GM18870 (cell line): ENCODE measurements at regions not wholly inside any gene's neighbourhood (a gene's known extent, or its start where the extent isn't known, plus 50 kb on each side); places are given as distances from the start of the nearest gene placed in this dataset.

Source experiments
- ATAC-seq: cut with Tn5 transposase; IDR thresholded peaks from one replicate; pipeline ENCODE4 v1.9.1; 2021; ENCODE audit warnings: moderate library complexity; ENCODE audit not compliant: unreplicated experiment

DNA sequence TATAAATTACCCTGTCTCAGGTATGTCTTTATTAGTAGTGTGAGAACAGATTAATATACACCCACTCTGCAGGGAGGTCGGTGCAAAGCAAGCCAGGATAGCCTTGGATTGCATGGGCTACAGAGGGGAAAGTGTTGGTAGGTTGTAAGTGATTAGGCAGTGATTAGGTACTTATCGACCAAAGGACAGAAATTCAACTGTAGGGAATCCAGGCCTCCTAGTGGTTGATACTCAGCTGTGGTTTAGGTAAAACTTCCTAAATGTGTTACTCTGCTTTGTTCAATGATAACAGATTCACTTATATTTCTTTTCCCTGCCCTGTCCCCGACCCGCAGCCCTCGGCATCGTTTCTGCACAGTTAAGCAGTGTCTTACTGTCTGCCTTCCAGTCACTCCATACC is 444.0 kb downstream of the FIGN start:
- no peak for ATAC-seq

DNA sequence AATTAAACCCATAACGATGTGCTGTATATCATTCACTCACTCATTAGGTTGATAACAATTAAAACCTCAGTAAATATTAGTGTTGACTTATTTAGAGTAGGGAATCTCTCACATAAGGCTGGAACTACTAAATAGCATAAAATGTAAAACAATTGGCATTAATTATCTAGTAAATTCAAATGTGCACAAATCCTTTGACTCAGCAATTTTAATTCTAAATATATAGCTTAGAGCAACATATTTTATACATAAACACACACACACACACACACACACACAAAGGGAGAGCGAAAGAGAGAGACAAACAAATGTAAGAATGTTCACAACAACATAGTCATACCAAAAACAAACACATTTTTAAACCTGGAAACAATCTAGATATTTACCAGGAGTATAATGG is 443.1 kb upstream of the KCNH7 start:
- ATAC-seq = no peak

DNA sequence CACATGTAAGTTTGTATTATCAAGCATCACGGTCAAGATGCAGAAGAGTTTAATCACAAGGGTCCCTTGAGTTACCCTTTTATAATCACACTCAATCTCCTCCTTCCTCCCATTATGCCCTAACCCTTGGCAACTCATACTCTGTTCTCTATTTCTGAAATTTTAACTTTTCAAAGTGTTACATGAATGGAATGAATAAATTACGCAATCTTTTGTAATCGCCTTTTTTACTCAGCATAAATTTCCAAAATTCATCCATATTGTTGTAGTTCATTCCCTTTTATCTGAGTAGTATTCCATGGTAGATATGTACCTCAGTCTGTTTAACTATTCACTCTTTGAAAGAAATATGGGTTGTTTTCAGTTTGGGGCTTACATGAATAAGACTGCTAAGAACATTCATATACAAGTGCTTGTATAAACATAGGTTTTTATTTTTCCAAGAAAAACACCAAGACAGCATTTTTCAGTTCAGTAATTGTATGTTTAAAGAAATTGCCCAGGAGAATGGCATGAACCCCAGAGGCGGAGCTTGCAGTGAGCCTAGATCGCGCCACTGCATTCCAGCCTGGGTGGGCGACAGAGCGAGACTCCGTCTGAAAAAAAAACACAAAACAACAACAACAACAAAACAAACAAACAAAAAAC is 430.9 kb upstream of the KCNH7 start:
- no peak for ATAC-seq

DNA sequence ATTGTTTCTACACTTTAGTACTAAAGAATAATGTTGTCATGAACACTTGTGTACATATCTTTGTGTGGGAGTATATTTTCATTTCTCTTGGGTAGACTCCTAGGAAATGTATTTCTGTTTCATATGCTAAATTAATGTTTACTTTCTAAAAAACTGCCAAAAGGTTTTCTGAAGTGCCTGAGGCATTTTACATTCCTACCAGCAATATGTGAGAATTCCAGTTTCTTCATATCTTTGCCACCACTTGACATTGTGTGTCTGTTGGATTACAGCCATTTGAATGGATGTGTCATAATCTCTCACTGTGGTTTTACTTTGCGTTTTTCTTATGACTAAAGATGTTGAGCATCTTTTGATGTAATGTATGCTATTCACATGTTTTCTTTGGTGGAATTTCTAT is 428.2 kb upstream of the KCNH7 start:
- ATAC-seq = no peak

DNA sequence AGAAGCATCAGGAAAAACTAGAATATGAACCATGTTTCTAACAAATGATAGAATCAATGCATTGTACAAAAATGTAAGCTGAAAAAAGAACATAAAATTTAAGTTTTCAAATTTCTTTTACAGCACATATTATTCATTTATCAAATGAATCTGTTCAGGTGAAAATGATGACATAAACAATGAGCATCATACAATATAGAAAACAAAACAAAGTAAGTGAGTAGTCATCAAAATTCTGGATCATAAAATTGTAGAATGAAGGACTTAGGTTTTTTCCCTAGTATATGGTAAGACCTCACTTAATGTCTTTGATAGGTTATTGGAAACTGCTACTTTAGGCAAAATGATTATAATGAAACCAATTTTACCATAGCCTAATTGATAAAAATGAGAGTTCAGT is 427.0 kb upstream of the KCNH7 start:
- ATAC-seq = no peak

DNA sequence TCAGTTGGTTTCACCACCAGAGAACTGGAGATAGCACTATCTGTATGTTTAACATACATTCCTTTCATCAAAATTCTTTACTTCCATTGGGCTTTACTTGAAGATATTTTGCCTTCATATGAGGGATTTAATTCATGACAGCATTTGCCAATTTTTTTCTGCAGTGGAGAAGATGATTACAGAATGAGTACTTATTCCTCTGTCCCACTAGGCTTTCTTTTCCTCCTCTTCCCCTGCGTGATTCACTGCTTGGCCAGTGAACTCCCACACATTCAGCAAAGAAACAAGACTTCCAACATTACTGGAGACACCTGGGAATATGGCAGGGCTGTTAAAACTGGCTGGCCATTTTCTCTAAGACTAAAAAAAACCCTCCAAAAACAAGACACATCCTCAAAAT is 425.8 kb upstream of the KCNH7 start:
- no peak for ATAC-seq

DNA sequence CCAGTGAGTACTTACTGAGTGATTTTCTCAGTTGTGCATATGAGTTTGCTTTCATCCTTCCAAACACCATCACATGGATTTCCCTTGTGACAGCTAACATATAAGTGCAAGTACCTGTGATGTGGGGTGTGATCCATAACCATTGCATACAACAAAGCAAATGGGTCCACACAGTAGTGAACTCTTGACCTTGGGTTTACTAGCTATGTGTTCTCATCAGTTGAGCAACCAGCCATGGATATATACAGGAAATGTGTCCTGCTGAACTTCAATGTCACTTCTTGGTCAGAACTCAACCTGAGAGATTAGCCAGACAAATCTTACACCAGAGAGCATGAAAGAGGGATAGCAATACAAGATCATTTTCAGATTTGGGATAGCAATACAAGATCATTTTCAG is 420.9 kb upstream of the KCNH7 start:
- ATAC-seq = no peak

DNA sequence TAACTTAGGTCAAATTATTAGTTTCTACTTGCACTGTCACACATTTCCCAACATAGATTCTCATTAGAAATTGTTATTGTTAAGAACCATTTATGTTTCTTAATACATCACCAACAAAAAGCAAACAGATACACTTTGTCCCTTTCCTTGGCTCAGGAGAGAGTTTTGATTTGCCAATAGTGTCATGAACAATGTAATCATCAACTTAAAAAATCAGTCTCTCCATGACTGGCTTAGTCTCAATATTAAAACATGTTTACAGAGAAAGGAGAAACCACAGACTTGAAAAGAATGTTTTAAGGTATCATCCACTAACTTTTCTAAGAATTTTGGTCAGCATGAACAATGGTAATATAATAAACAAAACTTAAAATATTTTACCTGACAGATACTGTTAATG is 416.5 kb upstream of the KCNH7 start:
- no peak for ATAC-seq

DNA sequence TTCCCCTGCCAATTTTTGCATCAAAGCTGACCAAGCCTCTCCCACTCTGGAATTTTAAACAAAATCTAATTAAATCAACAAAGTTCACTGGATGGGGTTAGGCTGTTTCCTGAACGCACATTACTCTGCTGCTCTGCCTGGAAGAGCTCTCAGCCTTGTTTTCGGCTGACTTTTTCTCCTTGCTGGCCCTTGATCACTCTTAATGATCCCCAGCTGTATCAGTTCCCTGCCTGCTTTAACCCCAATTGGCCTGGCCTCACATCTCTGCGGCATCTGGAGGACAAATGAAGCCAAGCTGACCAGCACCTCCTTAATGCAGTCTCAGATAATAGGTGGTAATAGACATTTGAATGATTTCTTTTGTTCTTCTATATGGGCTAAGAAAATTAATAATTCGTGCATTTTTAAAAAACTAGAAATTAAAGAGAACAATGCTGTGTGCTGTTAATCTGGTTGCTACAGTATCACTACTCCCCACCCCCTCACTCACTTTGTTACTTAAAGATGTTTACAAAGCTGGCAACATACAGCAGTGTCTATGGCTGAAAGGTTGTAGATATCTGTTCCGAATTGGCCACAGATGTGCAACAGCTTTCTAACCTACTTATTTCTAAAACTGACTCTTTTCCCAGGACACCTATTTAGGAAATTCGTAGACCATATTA is 415.2 kb upstream of the KCNH7 start:
- no peak for ATAC-seq

DNA sequence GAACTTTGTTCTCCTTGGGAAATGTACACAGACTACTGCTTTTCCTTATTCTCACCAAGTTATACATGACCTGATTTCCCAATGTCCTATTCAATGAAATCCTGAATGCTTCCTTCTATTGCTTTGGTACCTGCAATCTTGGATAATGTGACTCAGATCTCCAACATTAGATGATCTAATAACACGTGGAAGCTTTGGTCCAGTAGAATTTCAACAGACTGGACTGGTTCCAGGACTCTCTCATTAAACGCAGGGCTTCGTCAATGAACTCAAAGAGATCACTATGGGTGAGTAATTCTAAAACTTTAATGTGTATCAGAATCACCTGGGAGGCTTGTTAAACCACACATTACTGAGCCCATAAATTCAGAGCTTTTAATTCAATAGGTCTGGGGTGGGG is 413.6 kb upstream of the KCNH7 start:
- no peak for ATAC-seq

DNA sequence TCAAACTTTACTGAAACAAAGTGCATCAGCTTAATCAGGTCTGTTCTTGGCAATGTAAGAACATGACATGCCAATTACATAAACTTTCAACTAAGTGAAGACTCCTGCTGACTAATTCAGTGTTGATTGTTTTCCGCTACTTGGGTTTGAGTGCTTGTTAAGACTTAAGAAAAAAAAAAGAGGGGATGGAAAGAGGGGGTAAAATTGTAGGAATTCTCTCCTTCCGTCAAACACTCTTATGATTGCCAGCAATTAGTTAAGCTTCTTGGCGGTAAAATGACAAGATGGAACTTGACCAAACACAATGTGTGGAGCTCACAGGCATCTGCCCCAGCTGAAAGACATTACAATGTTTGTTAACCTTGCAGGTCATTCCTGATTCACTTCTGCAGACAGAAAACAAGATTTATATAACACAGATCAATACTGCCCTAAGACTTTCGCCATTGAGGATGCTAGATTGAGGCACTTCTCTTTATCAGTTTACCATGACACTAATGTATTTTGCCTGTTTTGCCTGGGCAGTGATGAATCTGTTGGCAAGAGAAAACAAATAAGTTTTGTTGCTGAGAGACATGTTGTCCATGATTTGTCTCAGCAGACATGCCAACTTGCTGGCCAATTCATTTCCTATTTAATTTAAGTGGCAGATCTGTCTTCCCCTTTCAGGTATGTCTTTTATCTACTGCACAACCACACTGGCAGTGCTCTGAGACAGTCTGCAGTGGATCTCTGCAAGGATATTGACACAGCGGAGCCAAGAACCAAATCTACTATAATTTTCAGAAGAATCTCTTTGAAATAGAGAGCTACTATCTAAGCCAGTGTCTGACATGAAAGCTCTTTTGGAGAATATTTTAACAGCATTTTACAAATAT is 410.0 kb upstream of the KCNH7 start:
- no peak for ATAC-seq

DNA sequence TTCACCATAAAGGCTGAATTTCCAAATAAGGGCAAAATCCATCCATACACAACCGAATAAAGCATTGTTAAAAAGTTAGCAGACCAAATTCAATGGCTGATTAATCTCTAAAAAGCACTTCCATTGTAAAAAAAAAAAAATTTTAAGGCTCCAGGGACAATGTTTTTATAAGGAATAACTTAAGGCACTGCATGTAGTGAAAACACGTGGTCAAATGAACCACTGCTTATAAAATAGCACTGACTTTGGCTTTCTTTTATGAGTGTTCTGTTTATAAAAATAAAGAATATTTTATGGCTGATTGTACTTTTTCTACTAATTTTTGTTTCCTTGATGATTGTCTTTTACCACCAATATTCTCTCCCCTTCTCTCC is 409.3 kb upstream of the KCNH7 start:
- ATAC-seq = no peak

DNA sequence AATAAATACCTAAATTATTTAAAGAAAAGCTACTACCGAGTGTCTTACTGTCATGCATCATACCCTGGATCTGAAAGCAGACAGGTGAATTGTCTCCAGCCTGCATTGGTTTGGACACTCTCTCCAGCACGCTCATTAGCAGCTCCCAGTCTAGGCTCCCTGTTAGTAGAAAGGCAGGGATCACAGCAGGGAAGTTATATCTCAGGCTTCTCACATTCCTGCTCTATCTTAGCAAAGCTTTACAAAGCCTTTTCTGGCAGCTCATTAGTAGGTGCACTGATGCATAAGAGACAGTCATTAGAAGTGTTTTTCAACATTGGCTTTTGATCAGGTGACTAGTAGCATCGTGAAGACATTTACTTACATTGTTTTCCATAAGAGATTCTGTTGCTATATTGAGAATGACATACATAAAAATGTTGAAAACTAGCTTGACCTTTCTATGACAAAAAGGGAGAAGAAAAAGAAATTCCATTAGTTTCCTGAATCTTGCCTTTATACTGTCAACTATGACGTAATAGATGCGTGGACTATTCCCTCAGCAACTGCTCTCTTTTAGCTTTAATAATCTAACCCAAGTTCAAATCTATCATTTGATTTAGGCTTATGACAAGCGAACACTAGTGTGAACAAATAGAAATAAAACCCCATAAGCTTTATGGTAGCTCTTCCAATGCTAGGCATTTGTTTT is 408.7 kb upstream of the KCNH7 start:
- no peak for ATAC-seq

DNA sequence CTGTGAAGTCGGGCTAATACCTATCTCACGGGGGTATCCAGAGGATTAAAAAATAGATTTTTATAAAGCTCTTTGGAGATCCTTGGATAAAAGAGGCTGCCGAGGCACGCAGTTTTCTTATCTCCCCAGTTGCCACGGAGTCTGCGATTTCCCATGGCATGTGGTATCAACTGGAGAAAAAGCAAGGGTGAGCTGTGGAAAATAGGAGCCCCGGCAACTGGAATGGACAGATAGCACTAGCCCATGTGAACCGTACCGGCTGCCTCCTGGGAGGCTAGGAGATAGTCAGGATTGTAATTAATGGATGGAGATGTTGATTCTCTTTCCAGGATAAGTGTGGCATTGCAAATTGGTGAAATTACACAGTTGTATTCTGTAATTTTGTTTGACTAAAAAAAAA is 407.6 kb upstream of the KCNH7 start:
- no peak for ATAC-seq

DNA sequence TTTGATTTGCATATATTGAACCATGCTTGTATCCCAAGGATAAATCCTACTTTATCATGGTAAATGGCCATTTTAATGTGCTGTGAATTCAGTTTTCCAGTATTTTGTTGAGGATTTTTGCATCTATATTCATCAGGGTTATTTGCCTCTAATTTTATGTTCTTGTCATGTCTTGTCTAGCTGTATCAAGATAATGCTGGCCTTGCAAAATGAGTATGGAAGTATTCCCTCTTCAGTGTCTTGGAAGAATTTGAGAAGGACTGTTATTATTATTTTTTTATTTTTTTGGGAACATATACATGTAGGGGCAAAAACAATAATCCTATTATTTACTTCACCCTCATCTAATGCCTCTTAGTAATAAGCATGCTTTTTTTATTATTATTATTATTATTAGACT is 398.0 kb upstream of the KCNH7 start:
- no peak for ATAC-seq

DNA sequence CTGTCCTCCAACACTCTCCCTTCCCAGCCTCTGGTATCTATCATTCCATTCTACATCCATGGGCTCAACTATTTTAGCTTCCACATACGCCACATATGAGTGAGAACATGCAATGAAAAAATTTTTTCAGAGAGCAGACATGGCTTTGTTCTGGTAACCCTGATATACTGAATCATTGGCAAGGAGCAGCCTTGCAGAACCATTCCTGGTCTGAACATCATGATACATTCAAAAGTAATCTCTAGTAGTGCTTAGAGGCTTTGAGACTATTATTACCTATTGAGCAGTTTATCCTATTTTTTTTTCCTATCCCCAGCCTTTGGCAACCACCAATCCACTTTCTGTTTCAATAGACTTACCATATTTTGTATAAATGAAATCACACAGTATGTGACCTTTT is 393.1 kb upstream of the KCNH7 start:
- no peak for ATAC-seq

DNA sequence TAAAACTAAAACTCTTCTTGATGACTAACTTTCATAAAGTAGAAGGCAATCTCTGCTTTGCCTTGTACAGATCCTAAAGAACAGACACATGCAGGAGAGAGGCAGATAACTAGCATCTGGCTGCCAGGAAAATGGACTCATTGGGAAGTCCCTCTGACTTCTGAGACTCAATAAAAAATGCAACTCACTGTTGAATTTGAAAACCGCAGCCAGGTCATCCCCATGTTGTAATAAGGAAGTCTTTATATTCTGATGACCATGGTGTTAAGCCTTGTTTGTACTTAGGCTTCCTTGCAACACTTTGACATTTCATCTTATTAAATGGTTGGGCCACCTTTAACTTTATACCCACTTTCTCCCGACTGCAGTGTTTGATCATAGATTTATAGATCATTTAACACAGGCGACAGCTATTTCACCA is 375.1 kb upstream of the KCNH7 start:
- no peak for ATAC-seq

DNA sequence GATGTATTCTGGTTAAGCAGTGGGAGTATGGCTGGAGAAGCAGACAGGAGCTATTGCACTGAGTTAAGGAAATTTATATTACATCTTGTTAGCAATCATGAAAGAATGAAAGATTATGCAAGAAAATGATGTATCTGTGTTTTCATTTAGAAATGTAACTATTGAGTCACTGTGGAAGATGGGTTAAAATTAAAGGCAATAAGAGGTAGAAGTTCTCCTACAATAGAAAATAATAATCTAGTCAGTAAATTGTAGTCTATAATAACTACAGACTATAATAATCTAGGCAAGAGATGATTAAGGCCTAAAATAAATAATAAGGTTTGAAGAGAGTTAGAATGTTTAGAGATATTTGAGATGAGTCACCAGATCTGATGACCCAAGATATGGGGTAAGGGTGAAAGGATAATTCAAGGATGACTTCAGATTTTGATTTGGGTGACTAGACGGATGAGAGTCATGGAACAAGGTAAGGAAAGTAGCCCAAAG is 371.9 kb upstream of the KCNH7 start:
- no peak for ATAC-seq

DNA sequence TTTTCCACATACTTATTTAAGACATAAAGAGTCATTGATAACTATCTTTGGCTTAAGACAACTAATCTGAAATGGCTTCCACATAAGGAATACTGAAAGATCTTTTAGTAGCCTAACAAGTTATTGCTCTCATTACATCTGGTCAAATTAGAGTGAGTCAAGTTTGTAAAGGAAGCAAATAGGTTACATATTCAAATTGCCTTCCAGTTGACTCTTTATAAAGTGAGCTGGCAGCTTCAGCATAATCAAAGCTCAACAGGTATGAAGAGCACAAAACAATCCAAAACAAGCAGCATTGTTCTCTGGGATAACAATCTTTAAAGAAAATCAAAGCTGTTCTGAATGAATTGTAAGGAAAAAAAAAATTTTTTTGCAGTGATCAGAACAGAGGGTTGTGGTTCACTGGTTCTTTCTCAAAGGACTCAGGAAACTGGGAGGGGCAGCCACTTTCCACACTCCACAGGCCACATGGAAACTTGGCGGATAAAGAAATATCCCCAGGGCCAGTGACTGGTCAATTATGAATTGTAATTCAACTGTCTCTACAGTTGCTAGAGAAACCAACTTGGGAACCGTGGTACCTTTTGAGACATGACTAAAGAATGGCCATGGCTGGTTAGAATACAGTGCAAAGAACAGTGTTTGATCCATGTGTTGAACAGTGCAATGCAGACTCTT is 369.3 kb upstream of the KCNH7 start:
- ATAC-seq = no peak

DNA sequence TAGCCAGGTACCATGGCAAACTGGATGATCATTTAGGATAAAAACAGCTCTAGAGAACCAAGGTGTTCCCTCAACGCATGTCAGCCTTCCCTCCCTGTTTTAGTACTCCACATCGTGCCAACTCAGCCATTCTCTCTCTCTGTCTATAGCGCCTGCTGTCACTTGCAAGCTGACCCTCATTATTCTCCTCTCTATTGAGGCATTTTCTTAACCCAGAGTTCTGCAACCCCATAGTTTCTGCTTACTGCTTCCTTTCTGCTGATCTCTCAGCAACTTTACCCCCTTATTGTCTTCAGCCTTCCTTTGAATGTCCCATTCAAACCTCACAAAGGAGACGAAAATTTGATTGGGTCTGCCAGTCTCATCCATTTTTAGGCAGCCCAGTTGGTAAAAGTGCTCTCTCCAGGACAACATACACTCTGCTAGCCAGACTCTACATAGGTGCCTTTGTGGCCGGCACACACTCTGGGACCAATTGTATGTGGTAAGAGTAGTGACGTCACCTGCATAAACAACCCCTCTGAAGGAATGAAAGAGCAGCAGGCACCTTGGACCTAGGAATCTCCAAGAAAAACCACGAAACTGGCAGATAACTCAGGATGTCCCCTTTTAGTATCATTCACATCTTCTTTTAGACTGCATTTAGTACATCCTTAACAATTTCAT is 367.2 kb upstream of the KCNH7 start:
- ATAC-seq = no peak
